ENCODE measurements at regions not wholly inside any gene's neighbourhood (a gene's known extent, or its start where the extent isn't known, plus 50 kb on each side); places are given as distances from the start of the nearest gene placed in this dataset.

DNA sequence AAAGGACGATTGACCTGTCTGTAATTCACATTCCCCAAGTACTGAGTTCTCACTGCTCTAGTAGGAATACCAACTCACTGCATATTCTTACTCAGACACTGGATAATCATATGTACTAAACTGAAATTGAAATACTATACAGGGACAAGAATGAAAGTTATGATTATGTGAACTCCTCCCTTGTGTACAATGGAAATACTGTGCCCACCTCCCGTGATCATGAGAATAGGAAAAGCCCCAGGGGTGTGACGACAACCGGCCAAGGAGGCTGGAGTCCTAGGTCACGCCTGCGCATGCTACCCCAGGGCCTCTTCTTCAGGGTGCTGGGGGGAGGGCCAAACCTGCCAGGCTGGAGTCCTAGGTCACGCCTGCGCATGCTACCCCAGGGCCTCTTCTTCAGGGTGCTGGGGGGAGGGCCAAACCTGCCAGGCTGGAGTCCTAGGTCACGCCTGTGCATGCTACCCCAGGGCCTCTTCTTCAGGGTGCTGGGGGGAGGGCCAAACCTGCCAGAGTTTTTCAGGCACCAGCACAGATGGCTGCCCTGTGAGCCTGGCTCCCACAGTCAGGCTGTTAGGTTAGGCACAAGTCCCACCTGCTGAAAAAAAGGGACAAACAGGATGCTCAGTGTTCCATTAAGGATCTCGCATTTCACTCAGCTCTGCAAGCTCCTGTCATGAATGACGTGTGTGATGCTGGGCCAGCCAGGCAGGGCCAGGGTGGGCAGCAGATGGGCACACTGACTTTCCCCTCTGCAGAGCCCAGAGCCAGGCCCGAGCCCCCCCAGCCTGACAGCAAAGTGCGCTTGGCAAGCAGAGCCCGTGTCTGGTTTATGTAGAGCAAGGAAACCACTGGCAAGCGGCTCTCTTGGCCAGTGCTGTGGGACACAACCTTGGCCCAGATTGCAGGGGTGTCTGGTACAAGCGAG, 107.7 kb downstream of the FOXF2 start:
- TF ChIP-seq, protein P1, sequence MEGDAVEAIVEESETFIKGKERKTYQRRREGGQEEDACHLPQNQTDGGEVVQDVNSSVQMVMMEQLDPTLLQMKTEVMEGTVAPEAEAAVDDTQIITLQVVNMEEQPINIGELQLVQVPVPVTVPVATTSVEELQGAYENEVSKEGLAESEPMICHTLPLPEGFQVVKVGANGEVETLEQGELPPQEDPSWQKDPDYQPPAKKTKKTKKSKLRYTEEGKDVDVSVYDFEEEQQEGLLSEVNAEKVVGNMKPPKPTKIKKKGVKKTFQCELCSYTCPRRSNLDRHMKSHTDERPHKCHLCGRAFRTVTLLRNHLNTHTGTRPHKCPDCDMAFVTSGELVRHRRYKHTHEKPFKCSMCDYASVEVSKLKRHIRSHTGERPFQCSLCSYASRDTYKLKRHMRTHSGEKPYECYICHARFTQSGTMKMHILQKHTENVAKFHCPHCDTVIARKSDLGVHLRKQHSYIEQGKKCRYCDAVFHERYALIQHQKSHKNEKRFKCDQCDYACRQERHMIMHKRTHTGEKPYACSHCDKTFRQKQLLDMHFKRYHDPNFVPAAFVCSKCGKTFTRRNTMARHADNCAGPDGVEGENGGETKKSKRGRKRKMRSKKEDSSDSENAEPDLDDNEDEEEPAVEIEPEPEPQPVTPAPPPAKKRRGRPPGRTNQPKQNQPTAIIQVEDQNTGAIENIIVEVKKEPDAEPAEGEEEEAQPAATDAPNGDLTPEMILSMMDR (conservative IDR thresholded peaks at IDR 0.05) = no peak
- no peak for TF ChIP-seq EZH2 (IDR thresholded peaks at IDR 0.05; ENCODE audit: low read depth)

Measured in PC-9 (cell line).